ENCODE measurements at regions not wholly inside any gene's neighbourhood (a gene's known extent, or its start where the extent isn't known, plus 50 kb on each side); places are given as distances from the start of the nearest gene placed in this dataset.

GRCh38 chr4:153120235-153120634, 84.0 kb upstream of the TRIM2 start:
- TF ChIP-seq CTCF (conservative IDR thresholded peaks at IDR 0.05 in 1 of 2, IDR thresholded peaks at IDR 0.05 in 1 of 2; ENCODE audit: low read depth in 1 of 2, low read length in 2 of 2) (no peak), EZH2 (IDR thresholded peaks at IDR 0.05; ENCODE audit: low read length, missing control alignments) (no peak)
